Mesendoderm (in vitro differentiated cells): ENCODE measurements at regions not wholly inside any gene's neighbourhood (a gene's known extent, or its start where the extent isn't known, plus 50 kb on each side); places are given as distances from the start of the nearest gene placed in this dataset.
A peak's percentile ranks its signal among the peaks of the same experiment; 100 is the strongest.

ENCODE experiments used
- DNase-seq: peaks from one replicate; pipeline ENCODE4 v3.0.0; 2013
- H2AK5ac ChIP-seq: 2 replicates; pipeline ENCODE4 v1.6.1; 2013; ENCODE audit warnings: low read length, inconsistent platforms
- H2BK120ac ChIP-seq: 2 replicates; pipeline ENCODE4 v1.6.1; 2013; ENCODE audit warnings: low read depth, mild to moderate bottlenecking, low read length, moderate library complexity, mixed read lengths
- H2BK15ac ChIP-seq: replicated peaks from 2 replicates; pipeline ENCODE4 v1.6.1; 2013; ENCODE audit warnings: low read depth, mild to moderate bottlenecking, moderate library complexity
- H2BK5ac ChIP-seq: 2 replicates; pipeline ENCODE4 v1.6.1; 2013; ENCODE audit warnings: low read length, inconsistent platforms
- H3K18ac ChIP-seq: 2 replicates; pipeline ENCODE4 v1.6.1; 2013; ENCODE audit warnings: mild to moderate bottlenecking, low read length, mixed read lengths
- H3K23ac ChIP-seq: one replicate; pipeline ENCODE4 v1.6.1; 2013; ENCODE audit warnings: low read length
- H3K27ac ChIP-seq: 2 replicates; pipeline ENCODE4 v1.5.1; 2013; ENCODE audit warnings: low read depth, mild to moderate bottlenecking, inconsistent platforms, low read length, moderate library complexity
- H3K27me3 ChIP-seq: 2 replicates; pipeline ENCODE4 v1.6.1; 2013; ENCODE audit warnings: low read length, control low read depth, mild to moderate bottlenecking, inconsistent platforms; ENCODE audit not compliant: insufficient read depth, poor library complexity
- H3K36me3 ChIP-seq: 2 replicates; pipeline ENCODE4 v1.6.1; 2013; ENCODE audit warnings: low read length, inconsistent platforms; ENCODE audit not compliant: control insufficient read depth, insufficient read depth
- H3K4ac ChIP-seq: one replicate; pipeline ENCODE4 v1.6.1; 2013; ENCODE audit warnings: low read depth, mild to moderate bottlenecking, low read length, moderate library complexity
- H3K4me1 ChIP-seq: 2 replicates; pipeline ENCODE4 v1.6.1; 2013; ENCODE audit warnings: low read depth, low read length, inconsistent platforms; ENCODE audit not compliant: control insufficient read depth
- H3K4me2 ChIP-seq: 2 replicates; pipeline ENCODE4 v1.6.1; 2013; ENCODE audit warnings: low read length
- H3K4me3 ChIP-seq: 2 replicates; pipeline ENCODE4 v1.5.1; 2013; ENCODE audit warnings: mild to moderate bottlenecking, low read length
- H3K56ac ChIP-seq: one replicate; pipeline ENCODE4 v1.6.1; 2013; ENCODE audit warnings: low read length
- H3K79me1 ChIP-seq: 2 replicates; pipeline ENCODE4 v1.6.1; 2013; ENCODE audit warnings: low read length, inconsistent platforms
- H3K79me2 ChIP-seq: 2 replicates; pipeline ENCODE4 v1.6.1; 2013; ENCODE audit warnings: mild to moderate bottlenecking, low read length; ENCODE audit not compliant: control insufficient read depth, insufficient read depth
- H3K9ac ChIP-seq: 2 replicates; pipeline ENCODE4 v1.6.1; 2013; ENCODE audit warnings: low read length, inconsistent platforms
- H4K5ac ChIP-seq: one replicate; pipeline ENCODE4 v1.6.1; 2013; ENCODE audit warnings: low read length
- H4K8ac ChIP-seq: one replicate; pipeline ENCODE4 v1.6.1; 2013; ENCODE audit warnings: low read depth, mild to moderate bottlenecking, control low read depth, low read length, moderate library complexity
- WGBS: extraction: QIAGEN DNeasy Blood & Tissue Kit; methylation state at CpG from one replicate; pipeline ENCODE4 v1.1.7; 2013; ENCODE audit warnings: low lambda C conversion rate, missing lambda C conversion rate; ENCODE audit not compliant: insufficient coverage; ENCODE audit errors: extremely low coverage; 5-methylcytosine and 5-hydroxymethylcytosine counted together

DNA sequence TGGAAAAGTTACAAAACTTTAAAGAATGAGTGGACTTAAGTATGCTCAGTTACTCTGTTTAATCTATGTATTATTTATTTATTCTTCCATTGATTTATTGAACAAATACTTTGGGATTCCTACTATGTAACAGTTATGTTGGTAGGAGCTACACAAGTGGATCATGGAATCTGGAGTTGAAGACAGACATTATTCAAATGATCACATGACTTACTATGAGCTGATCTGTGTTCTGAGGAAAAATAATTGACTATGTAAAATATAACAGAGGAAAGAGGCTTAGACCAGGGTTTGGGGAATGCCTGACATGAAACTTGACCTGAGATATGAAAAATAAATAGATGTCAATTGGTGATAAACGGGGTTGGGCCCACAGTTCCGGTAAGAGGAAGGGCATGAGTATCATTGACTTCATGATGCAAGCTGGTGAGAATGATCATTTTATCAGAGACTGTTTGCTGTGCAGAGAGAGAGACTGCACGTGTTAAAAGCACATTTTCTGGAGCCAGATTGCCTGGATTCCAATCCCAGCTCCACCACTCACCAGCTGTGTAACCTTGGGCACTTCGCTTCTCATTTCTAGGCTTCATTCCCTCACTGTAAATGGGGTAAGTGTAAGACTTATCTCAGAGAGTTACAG is 179.0 kb downstream of the SPCS3 start:
- H3K79me2 ChIP-seq = no peaks in the 10 kb centered on the region
- WGBS = no CpG with 5 or more reads among the region's 4 CpGs
- no peak overlapping the region for H3K23ac ChIP-seq
- H3K56ac ChIP-seq = no peak overlapping the region
- H3K4ac ChIP-seq = no peak overlapping the region
- no peaks in the 10 kb centered on the region for H3K27me3 ChIP-seq
- no peak overlapping the region for H3K4me2 ChIP-seq
- H2BK120ac ChIP-seq = no peak overlapping the region
- no peak overlapping the region for H3K9ac ChIP-seq
- H3K4me1 ChIP-seq = no peaks in the 10 kb centered on the region
- H2AK5ac ChIP-seq = no peak overlapping the region
- H3K79me1 ChIP-seq = no peaks in the 10 kb centered on the region
- H4K5ac ChIP-seq = no peak overlapping the region
- DNase-seq = no peak
- no peak overlapping the region for H2BK15ac ChIP-seq
- no peak overlapping the region for H3K27ac ChIP-seq
- no peaks in the 10 kb centered on the region for H3K36me3 ChIP-seq
- H3K4me3 ChIP-seq = no peak overlapping the region
- no peak overlapping the region for H2BK5ac ChIP-seq
- no peak overlapping the region for H3K18ac ChIP-seq
- H4K8ac ChIP-seq = no peak overlapping the region

DNA sequence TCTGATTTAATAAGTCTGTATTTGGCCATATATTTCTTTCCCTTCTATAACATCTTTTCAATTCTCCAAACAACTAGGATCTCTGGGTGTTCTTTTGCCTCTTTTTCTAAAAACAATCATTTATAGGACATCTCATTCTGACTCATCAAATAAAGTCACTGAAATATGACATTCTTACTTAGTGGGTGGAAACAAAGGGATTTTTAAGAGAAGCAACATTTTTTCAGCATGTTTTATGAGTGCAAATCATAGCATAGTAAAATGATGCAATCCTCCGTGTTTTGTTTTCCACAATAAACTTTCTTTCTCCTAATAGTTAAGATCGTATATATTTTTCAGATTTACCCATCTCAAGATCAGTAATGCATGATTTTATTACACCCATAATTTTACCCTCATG is 179.8 kb downstream of the SPCS3 start:
- no peaks in the 10 kb centered on the region for H3K36me3 ChIP-seq
- H3K27me3 ChIP-seq = no peaks in the 10 kb centered on the region
- H3K79me1 ChIP-seq = no peaks in the 10 kb centered on the region
- no CpG with 5 or more reads among the region's 2 CpGs for WGBS
- H2BK5ac ChIP-seq = no peak overlapping the region
- H3K4me3 ChIP-seq = no peak overlapping the region
- no peak overlapping the region for H3K4ac ChIP-seq
- no peak overlapping the region for H3K4me2 ChIP-seq
- no peak overlapping the region for H3K18ac ChIP-seq
- DNase-seq = no peak
- H3K27ac ChIP-seq = no peak overlapping the region
- H3K56ac ChIP-seq = no peak overlapping the region
- H4K5ac ChIP-seq = no peak overlapping the region
- no peak overlapping the region for H2BK120ac ChIP-seq
- no peak overlapping the region for H2BK15ac ChIP-seq
- H3K79me2 ChIP-seq = no peaks in the 10 kb centered on the region
- no peaks in the 10 kb centered on the region for H3K4me1 ChIP-seq
- H3K23ac ChIP-seq = no peak overlapping the region
- H4K8ac ChIP-seq = no peak overlapping the region
- H2AK5ac ChIP-seq = no peak overlapping the region
- no peak overlapping the region for H3K9ac ChIP-seq

DNA sequence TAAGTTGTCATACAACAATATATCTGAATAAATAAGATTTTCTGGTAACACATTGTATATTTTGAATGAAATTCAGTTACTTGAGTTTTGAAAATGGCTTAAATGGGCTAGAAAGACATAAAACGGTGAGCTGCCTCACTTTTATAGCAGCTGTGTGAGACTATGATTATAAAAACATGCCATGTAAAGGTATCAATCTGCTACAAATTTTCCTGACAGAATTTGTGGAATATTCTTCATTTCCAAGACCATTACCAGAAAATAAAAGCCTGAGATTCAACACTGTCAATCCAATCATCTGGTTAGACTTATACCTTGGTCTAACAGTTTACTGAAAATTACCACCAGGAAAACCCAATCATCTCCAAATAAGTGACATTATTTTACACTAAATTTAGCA is 181.1 kb downstream of the SPCS3 start:
- no peak overlapping the region for H3K4me3 ChIP-seq
- no peak overlapping the region for H3K18ac ChIP-seq
- H2BK120ac ChIP-seq = no peak overlapping the region
- no peak overlapping the region for H4K5ac ChIP-seq
- DNase-seq = no peak
- no peaks in the 10 kb centered on the region for H3K27me3 ChIP-seq
- no peak overlapping the region for H2AK5ac ChIP-seq
- no peak overlapping the region for H3K27ac ChIP-seq
- no peak overlapping the region for H4K8ac ChIP-seq
- H3K9ac ChIP-seq = no peak overlapping the region
- no CpG with 5 or more reads among the region's 1 CpG for WGBS
- H3K4me1 ChIP-seq = no peaks in the 10 kb centered on the region
- H3K79me1 ChIP-seq = no peaks in the 10 kb centered on the region
- H3K36me3 ChIP-seq = no peaks in the 10 kb centered on the region
- H3K79me2 ChIP-seq = no peaks in the 10 kb centered on the region
- H2BK15ac ChIP-seq = no peak overlapping the region
- H3K23ac ChIP-seq = no peak overlapping the region
- no peak overlapping the region for H3K4ac ChIP-seq
- no peak overlapping the region for H3K56ac ChIP-seq
- no peak overlapping the region for H3K4me2 ChIP-seq
- no peak overlapping the region for H2BK5ac ChIP-seq

DNA sequence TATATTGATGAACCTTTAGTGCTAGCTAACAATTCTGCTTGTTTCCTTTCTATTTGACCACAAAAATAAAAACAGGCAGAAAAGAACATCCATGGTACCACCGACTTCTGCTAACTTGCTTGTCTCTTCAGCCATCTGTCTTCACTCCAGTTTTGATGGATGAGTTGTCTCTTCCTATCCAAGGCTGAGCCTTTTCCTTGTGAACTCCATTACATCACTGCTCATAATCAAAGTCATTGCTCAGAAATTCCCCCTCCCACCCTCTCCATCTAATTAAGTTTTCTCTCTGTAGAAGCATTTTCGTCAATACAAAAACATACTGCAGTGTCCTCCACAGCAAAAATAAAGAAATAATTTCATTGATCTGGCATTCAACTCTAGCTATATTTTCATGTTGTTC is 184.4 kb downstream of the SPCS3 start:
- Histone ChIP-seq H3K79me1 (no peaks in the 10 kb centered on the region), H2BK5ac (no peak overlapping the region), H4K5ac (no peak overlapping the region), H2BK15ac (no peak overlapping the region), H2BK120ac (no peak overlapping the region), H3K27ac (no peak overlapping the region), H3K79me2 (no peaks in the 10 kb centered on the region), H3K4me1 (no peaks in the 10 kb centered on the region), H3K9ac (no peak overlapping the region), H3K4me3 (no peak overlapping the region), H3K56ac (no peak overlapping the region), H3K36me3 (no peaks in the 10 kb centered on the region), H3K18ac (no peak overlapping the region), H3K23ac (no peak overlapping the region), H3K4ac (no peak overlapping the region), H3K4me2 (no peak overlapping the region), H3K27me3 (no peaks in the 10 kb centered on the region), H4K8ac (no peak overlapping the region), H2AK5ac (no peak overlapping the region)
- no peak for DNase-seq
- no CpG with 5 or more reads among the region's 2 CpGs for WGBS

DNA sequence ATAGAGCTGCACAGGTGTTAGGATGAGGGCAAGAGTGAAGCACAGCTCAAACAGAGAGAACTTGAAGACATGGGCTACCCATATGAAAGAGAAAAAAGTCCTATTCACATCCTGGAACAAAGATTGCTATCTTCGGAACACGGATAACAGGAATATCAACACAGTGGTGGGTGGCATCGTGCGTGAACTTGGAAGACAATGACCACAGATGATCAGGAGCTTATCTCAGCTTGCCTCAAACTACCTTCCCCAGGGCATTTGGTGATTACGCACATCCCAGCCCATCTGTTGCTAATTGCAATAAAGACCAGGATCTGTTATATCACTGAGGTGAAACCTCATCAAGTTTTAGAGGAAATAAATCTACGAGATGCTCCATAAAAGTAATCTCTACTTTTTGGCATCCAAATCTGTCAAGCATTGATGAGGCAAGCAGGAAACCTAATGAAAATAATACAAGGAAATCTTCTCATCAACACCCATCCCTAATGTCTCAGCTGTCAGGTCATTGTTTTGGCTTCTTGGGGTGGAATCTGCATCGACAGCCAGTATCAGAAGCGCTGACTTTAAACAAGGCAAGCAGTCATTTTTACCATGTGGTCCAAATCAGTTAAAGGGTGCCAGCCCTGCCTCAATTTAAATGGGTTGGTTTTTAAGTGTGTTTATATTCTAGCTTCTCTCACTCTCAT is 188.2 kb downstream of the SPCS3 start:
- no peaks in the 10 kb centered on the region for H3K4me1 ChIP-seq
- H2AK5ac ChIP-seq = no peak overlapping the region
- no peak overlapping the region for H3K4me2 ChIP-seq
- H3K27me3 ChIP-seq = no peaks in the 10 kb centered on the region
- no peak overlapping the region for H4K5ac ChIP-seq
- no peak overlapping the region for H2BK5ac ChIP-seq
- no peak overlapping the region for H3K9ac ChIP-seq
- no peak overlapping the region for H3K4ac ChIP-seq
- DNase-seq = peak; percentile 31
- H3K79me2 ChIP-seq = no peaks in the 10 kb centered on the region
- no peak overlapping the region for H3K23ac ChIP-seq
- H3K18ac ChIP-seq = no peak overlapping the region
- no peak overlapping the region for H3K56ac ChIP-seq
- H3K4me3 ChIP-seq = no peak overlapping the region
- no peaks in the 10 kb centered on the region for H3K36me3 ChIP-seq
- no peaks in the 10 kb centered on the region for H3K79me1 ChIP-seq
- no peak overlapping the region for H3K27ac ChIP-seq
- H2BK15ac ChIP-seq = no peak overlapping the region
- no CpG with 5 or more reads among the region's 8 CpGs for WGBS
- no peak overlapping the region for H4K8ac ChIP-seq
- no peak overlapping the region for H2BK120ac ChIP-seq
